ENCODE measurements at regions not wholly inside any gene's neighbourhood (a gene's known extent, or its start where the extent isn't known, plus 50 kb on each side); places are given as distances from the start of the nearest gene placed in this dataset.

GRCh38 chr18:25873833-25874232 lies 216.6 kb downstream of the SS18 start:
- DNase-seq (ENCODE audit: low spot score) = no peak

GRCh38 chr18:25866331-25866730 lies 224.1 kb downstream of the SS18 start:
- DNase-seq (ENCODE audit: low spot score) = no peak

DNA sequence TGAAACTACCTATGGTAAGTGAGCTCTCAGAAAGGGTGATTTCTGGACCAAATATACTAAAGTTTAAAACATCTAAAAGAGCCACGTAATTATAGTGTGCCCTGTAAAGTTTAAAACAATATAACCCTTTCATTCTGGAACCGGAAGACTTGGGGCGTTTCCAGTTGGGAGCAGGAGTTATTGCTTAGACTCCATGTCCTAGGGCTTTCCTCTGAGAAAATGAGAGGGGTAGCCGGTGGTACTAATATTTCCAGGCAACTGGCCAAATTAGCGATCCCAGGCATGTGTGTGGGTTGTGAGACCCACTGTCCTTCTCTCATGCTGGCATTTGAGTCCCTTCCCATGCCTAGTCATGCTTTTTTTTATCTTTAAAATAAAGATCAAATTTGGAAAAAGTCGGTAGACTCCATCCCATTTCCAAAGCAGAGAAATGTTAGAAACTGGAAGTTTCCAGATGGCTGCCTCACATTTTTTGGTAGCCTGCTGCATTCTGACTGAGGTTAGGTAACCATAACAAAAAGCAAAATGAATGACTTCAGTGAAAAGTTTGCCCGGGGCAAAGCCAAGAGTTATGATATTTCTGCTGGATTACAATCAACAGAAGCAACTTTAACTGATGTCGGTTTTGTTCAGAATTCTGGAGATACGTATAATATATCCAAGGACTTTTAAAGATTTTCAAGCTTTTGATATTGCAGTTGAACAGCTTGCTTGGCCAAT lies 227.4 kb downstream of the SS18 start:
- no peak for DNase-seq (ENCODE audit: low spot score)

DNA sequence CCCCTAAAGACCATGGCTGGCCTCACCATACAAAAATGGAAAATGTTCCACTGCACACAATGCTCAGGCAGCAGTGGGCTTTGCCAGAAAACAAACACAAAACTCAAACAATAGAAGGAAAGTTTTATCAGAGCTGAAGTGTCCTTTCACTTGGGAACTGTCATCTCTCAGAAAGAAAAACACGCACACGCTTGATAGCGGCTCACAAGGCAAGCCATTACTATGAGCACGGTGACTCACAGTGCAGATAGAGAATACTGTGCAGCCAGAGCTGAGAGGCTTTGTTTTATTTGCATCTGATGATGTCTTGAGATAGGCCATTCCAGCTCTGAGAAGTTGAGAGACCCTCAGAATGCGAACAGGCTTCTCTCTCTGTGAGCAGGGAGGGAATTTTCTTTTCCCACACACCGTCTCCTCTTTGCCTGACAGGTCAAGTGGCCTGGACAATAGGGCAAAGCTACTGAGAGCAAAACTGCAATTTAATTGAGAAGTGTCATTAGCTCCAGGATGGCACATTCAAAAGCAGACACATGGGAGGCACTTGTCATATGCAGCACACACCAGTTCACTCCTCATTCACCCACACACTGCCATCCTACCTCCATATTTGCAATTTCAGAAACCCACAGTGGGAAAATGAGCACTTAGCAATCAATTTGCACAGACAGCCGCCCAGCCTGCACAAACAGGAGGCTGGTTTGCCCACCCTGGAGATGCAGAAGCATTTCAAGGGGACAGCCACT lies 236.6 kb downstream of the SS18 start:
- DNase-seq (ENCODE audit: low spot score) = no peak

DNA sequence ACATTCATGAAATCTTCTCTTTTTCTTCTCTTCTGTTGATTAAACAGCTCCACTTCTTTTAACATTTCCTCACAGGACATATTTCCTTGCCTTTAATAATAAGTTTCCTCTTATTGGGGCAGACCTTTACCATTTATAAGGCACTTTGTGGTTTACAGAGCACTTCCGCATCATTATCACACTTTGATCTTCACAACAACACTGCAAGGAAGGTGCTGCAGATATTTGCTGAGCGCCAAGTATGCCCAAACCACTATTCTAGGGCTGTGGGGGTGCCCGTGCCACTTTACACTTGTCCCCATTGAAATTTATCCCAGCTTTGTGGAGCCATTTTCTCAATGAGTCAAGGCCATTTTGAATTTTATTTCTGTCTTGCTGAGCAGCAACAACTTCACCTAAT lies 246.6 kb downstream of the SS18 start:
- no peak for DNase-seq (ENCODE audit: low spot score)

- no peak for DNase-seq (ENCODE audit: low spot score)
These were observed 247.7 kb downstream of the SS18 start for GRCh38 chr18:25842665-25843064.

DNA sequence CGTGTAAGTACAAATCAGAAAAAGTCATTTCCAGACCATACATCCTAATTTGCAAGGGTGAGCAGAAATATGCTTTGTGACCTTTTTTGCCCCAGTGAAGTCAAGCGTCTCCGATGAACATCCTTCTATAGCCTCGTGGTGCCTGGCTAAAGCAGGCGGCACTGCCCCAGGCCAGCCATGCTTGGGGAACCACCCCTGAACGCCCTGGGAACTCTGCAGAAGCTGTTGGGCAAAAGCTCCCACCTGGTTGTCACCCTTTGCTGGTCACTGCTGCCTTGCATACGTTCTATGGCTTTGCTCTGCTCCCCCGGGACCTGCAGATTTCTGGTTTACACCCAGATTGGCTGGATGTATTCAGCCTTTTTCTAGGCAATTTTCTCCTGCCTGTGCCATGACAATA lies 256.4 kb downstream of the SS18 start:
- no peak for DNase-seq (ENCODE audit: low spot score)

DNA sequence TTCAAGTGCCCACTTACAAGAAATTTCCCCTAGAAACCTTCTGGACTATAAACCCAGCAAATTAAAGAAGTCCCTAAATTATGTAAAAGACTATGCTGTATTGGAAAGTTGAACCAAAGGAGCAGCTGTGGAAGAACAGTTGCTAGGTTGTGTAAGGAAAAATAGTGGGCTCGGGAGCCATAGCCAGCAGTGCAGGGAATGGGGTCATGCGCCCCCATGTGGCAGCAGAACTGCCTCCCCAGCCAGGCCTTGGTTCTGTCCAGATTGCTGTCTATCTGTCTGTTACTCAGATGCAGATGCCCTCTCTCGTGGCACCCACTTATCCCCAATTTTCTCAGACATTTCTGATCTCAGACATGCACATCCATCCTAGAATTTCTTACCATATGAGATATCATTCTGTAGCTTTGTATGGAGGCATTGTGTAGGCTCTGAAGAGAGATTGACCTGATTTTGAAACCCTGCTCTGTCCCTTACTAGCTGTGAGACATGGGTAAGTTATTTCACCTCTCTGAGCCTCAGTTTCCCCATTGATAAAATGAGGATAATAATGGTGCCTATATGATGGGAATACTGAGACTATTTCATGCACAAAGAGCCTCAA lies 258.3 kb downstream of the SS18 start:
- DNase-seq (ENCODE audit: low spot score) = peak; percentile 52

DNA sequence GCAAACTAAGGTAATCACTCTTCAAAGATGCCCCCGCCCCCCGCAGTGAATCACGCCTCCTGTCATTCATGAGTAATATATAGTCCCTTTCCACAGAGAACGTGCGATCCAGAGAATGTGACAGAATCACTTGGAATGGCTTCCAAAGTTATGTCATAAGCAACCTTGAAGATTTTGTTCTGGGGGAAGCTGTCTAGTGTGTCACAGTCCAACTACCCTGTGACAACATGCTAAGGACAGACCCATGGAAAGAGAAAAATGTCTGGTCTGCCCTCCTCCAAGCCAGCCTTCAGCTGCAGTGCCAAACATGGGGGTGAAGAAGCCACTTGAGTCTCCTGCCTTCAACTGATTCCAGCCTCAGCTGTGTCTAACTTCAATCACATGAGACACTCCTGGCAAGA lies 259.1 kb downstream of the SS18 start:
- no peak for DNase-seq (ENCODE audit: low spot score)

- peak; percentile 36 for DNase-seq (ENCODE audit: low spot score)
These were observed 259.6 kb downstream of the SS18 start for GRCh38 chr18:25830787-25831186.

- DNase-seq (ENCODE audit: low spot score) = no peak
These were observed 262.4 kb downstream of the SS18 start for GRCh38 chr18:25827961-25828561.

GRCh38 chr18:25827228-25827627 lies 263.2 kb downstream of the SS18 start:
- DNase-seq (ENCODE audit: low spot score) = no peak

GRCh38 chr18:25826823-25827222 lies 263.6 kb downstream of the SS18 start:
- no peak for DNase-seq (ENCODE audit: low spot score)

- no peak for DNase-seq (ENCODE audit: low spot score)
These were observed 264.2 kb downstream of the SS18 start for GRCh38 chr18:25825979-25826776.

DNA sequence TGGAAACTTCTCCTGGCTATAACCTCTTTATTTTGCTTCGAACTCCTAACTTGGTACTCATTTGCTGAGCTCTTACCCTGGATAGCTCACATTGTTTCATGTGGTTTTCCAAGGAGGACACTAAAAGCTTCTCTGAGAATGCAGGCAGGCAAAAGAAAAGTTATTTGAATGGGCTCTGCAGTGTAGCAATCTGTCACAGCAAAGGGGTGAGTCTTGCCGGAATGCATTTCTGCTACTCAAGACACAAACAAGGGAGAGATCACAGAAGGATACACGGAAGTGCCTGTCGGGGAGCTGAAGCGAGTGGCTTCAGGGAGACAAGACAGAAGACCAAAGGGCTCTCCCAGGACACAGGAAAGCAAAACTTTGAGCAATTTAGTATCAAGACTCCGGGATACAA lies 265.4 kb downstream of the SS18 start:
- DNase-seq (ENCODE audit: low spot score) = no peak

- DNase-seq (ENCODE audit: low spot score) = no peak
These were observed 270.6 kb downstream of the SS18 start for GRCh38 chr18:25819746-25820363.

GRCh38 chr18:25818505-25818904 lies 271.9 kb downstream of the SS18 start:
- DNase-seq (ENCODE audit: low spot score) = no peak

DNA sequence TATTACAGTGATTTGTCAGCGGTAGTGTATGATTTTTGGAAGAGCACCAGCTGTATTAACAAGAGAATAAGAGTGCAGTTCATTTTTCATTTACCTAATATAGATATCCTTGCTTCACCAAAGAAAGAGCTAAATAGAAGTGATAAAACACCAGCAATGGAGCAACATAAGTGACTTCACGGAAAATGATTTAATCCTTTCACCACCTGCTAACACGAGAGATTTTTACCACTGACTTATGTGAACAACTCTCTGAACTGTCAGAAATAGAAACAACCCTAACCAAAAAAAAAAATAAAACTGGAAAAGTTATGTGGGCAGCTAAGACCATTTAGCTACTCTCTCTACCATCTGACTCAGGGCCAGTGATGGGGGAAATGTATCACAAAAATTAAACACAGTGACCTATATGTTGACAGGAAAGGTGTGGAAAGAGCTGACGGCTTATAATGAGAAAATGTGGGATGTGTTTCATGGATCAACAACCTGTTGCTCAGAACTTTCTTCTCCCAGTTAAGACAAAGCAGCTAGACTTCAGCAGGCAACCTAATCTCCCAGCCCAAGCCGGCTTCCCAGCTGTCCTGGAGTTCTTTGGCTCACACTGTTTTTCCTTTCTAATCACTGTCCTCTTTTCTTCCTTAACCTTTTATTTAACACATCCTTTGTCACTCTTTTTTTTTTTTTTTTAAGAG lies 272.7 kb downstream of the SS18 start:
- no peak for DNase-seq (ENCODE audit: low spot score)

DNA sequence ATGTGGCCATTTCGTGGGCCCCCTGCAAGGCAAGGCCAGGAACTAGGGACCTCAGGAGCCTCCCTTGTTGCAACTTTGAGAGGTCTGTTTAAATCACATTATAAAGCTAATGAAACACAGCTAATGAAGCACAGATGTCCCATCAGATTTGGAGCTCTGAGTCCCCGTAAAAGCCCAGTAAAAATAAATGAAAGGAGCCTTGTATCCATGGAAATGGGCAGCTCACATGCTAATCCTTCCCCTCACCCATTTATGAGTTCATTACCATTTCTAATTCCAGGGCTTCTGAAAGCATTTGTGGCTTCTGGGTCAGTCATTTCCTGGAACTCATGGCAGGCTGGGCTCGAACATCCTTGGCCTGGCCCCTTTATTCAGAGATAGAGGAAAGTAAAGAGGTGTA lies 274.8 kb downstream of the SS18 start:
- no peak for DNase-seq (ENCODE audit: low spot score)

- no peak for DNase-seq (ENCODE audit: low spot score)
These were observed 275.5 kb downstream of the SS18 start for GRCh38 chr18:25814841-25815458.

GRCh38 chr18:25813110-25813509 lies 277.3 kb downstream of the SS18 start:
- DNase-seq (ENCODE audit: low spot score) = no peak
